Choroid plexus epithelial cell (primary cell): ENCODE measurements at regions not wholly inside any gene's neighbourhood (a gene's known extent, or its start where the extent isn't known, plus 50 kb on each side); places are given as distances from the start of the nearest gene placed in this dataset.
"Not testable (repeated sequence)": the region's sequence is repeated elsewhere in the genome, so short reads cannot be mapped to it uniquely, and the experiment has no call there.

Source experiments
- DNase-seq: peaks from one replicate; pipeline ENCODE4 v3.0.0-alpha.2; 2010; ENCODE audit warnings: low read depth
- H3K4me3 ChIP-seq: 2 replicates; pipeline ENCODE4 v1.5.1; 2011; ENCODE audit warnings: low read depth, mild to moderate bottlenecking, control low read depth, low read length, moderate library complexity
- TF ChIP-seq, protein P1 (sequence below): conservative IDR thresholded peaks from 2 replicates; pipeline ENCODE4 v1.5.1; 2011; ENCODE audit warnings: low read depth, mild to moderate bottlenecking, control low read depth, inconsistent platforms, low read length, moderate library complexity

GRCh38 chr6:13865141-13865540 is 50.8 kb upstream of the MCUR1 start:
- H3K4me3 ChIP-seq: no peak overlapping the region

GRCh38 chr6:13864669-13865068 is 50.3 kb upstream of the MCUR1 start:
- H3K4me3 ChIP-seq: not testable (repeated sequence)

More at GRCh38 chr6:13865141-13865540, 50.8 kb upstream of the MCUR1 start:
- no peak for DNase-seq
- TF ChIP-seq, protein P1, sequence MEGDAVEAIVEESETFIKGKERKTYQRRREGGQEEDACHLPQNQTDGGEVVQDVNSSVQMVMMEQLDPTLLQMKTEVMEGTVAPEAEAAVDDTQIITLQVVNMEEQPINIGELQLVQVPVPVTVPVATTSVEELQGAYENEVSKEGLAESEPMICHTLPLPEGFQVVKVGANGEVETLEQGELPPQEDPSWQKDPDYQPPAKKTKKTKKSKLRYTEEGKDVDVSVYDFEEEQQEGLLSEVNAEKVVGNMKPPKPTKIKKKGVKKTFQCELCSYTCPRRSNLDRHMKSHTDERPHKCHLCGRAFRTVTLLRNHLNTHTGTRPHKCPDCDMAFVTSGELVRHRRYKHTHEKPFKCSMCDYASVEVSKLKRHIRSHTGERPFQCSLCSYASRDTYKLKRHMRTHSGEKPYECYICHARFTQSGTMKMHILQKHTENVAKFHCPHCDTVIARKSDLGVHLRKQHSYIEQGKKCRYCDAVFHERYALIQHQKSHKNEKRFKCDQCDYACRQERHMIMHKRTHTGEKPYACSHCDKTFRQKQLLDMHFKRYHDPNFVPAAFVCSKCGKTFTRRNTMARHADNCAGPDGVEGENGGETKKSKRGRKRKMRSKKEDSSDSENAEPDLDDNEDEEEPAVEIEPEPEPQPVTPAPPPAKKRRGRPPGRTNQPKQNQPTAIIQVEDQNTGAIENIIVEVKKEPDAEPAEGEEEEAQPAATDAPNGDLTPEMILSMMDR: no peak

More at GRCh38 chr6:13864669-13865068, 50.3 kb upstream of the MCUR1 start:
- DNase-seq: not testable (repeated sequence)
